22Rv1 (cell line): ENCODE measurements at regions not wholly inside any gene's neighbourhood (a gene's known extent, or its start where the extent isn't known, plus 50 kb on each side); places are given as distances from the start of the nearest gene placed in this dataset.

ENCODE experiments used
- ZFX ChIP-seq: fragments of 450-650 bp; IDR thresholded peaks from 2 replicates; pipeline ENCODE4 v1.6.1; 2017; ENCODE audit warnings: antibody characterized with exemption, borderline replicate concordance
- TF ChIP-seq, protein P1 (sequence below): fragments of 450-650 bp; IDR thresholded peaks from 2 replicates; pipeline ENCODE4 v1.5.1; 2017; ENCODE audit warnings: mild to moderate bottlenecking

DNA sequence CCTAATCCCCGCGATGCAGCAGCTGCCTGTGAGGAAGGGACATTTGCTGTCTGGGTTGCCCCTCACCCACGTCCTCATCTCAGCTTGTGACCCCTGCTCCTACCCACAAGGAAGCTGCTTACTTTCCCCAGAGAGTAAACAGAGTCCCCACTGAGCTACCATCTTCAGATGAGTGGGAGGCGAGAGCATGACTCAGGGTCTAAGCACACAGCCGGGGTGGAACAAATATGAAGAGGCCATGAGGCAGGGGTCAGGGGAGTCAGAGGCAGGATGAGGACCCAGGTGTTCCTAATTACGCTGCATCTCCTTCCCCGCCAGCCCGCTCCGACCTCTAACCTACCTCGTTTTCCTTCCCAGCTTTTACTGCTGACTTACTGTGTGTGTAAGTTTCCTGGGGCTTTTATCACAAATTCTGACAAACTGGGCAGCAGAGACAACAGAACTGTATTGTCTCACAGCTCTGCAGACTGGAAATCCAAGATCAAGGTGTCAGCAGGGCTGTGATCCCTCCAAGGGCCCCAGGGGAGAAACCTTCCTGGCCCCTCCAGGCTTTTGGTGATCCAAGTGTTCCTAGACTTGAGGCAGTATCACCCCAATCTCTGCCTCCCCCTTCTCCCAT, 94.0 kb upstream of the DNAH5 start:
- TF ChIP-seq, protein P1, sequence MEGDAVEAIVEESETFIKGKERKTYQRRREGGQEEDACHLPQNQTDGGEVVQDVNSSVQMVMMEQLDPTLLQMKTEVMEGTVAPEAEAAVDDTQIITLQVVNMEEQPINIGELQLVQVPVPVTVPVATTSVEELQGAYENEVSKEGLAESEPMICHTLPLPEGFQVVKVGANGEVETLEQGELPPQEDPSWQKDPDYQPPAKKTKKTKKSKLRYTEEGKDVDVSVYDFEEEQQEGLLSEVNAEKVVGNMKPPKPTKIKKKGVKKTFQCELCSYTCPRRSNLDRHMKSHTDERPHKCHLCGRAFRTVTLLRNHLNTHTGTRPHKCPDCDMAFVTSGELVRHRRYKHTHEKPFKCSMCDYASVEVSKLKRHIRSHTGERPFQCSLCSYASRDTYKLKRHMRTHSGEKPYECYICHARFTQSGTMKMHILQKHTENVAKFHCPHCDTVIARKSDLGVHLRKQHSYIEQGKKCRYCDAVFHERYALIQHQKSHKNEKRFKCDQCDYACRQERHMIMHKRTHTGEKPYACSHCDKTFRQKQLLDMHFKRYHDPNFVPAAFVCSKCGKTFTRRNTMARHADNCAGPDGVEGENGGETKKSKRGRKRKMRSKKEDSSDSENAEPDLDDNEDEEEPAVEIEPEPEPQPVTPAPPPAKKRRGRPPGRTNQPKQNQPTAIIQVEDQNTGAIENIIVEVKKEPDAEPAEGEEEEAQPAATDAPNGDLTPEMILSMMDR = no peak
- no peak for TF ChIP-seq ZFX
